K562 (cell line): ENCODE measurements at regions not wholly inside any gene's neighbourhood (a gene's known extent, or its start where the extent isn't known, plus 50 kb on each side); places are given as distances from the start of the nearest gene placed in this dataset.
A peak's percentile ranks its signal among the peaks of the same experiment; 100 is the strongest.

Experiments used
- ATAC-seq: fragments of 200-7000 bp; cut with Tn5 transposase; 3 replicates; pipeline ENCODE4 v1.9.1; 2020; ENCODE audit warnings: moderate library complexity
- BruUV-seq: library from RNA; stranded (reverse); fragments of 400-500 nt; replicated peaks from 2 replicates; lab custom pipeline; 2021; lab: Mats Ljungman, UMichigan
- CTCF ChIA-PET: fragments of 300-600 bp; formaldehyde crosslinking; extraction: SDS; loops from one replicate; lab custom pipeline; 2021; ENCODE audit warnings: low intra/inter-chr PET ratio; lab: Yijun Ruan, JAX
- POLR2A ChIA-PET: fragments of 300-600, 350-650 bp; sonication (Branson Sonifier 250); formaldehyde crosslinking; extraction: SDS; loops from one replicate; lab custom pipeline; 2021; ENCODE audit warnings: antibody characterized with exemption, inconsistent platforms; lab: Yijun Ruan, JAX
- DNase-seq, 4 experiments: peaks; one replicate each; pipeline versions ENCODE4 v3.0.0 to v3.0.0-alpha.2; 2011 to 2018; ENCODE audit warnings: low spot score in 3 of 4, mixed read lengths in 3 of 4; ENCODE audit errors: extremely low read depth in 1 of 4
- FAIRE-seq: peaks from 2 replicates; lab custom pipeline; 2011; peaks lifted over from hg19 to GRCh38; lab: Jason Lieb, UNC
- H2AFZ ChIP-seq: 2 replicates; pipeline ENCODE4 v1.6.0; 2011; ENCODE audit warnings: low read depth, low read length, control low read depth, inconsistent platforms
- H3K27ac ChIP-seq: fragments of 200-600 bp; 3 replicates; pipeline ENCODE4 v1.8.0; 2011; ENCODE audit warnings: low read depth, mild to moderate bottlenecking, control low read depth, inconsistent platforms, low read length, moderate library complexity, mixed read lengths; ENCODE audit errors: extremely low read depth
- H3K27me3 ChIP-seq, 2 experiments: fragments of 300-600 bp in 1 of 2; 2 replicates in 1 of 2; 3 replicates in 1 of 2; pipeline versions ENCODE4 v1.6.0 to v1.8.0; 2011; ENCODE audit warnings: inconsistent platforms in 2 of 2, low read length in 2 of 2, mild to moderate bottlenecking in 1 of 2, mixed read lengths in 1 of 2, moderate library complexity in 1 of 2; ENCODE audit not compliant: control insufficient read depth in 2 of 2, insufficient read depth in 2 of 2
- H3K36me3 ChIP-seq: fragments of 300-600 bp; 3 replicates; pipeline ENCODE4 v1.8.0; 2011; ENCODE audit warnings: mild to moderate bottlenecking, low read length, inconsistent platforms; ENCODE audit not compliant: control insufficient read depth, insufficient read depth
- H3K4me1 ChIP-seq, 2 experiments: fragments of 200-600 bp in 1 of 2; replicated peaks in 1 of 2; 2 replicates in 1 of 2; 3 replicates in 1 of 2; pipeline versions ENCODE4 v1.5.1 to v1.8.0; 2011; ENCODE audit warnings: inconsistent platforms in 2 of 2, low read length in 2 of 2, mild to moderate bottlenecking in 1 of 2, mixed read lengths in 1 of 2, moderate library complexity in 1 of 2; ENCODE audit not compliant: control insufficient read depth in 2 of 2, insufficient read depth in 2 of 2
- H3K4me2 ChIP-seq: 2 replicates; pipeline ENCODE4 v1.6.1; 2011; ENCODE audit warnings: low read length, control low read depth, inconsistent platforms, mixed read lengths; ENCODE audit not compliant: insufficient read depth
- H3K4me3 ChIP-seq: fragments of 200-600 bp; sonication (generic), shearing (Covaris generic); 2 replicates; pipeline ENCODE4 v1.5.1; 2016; ENCODE audit warnings: control low read depth, inconsistent platforms
- H3K79me2 ChIP-seq: fragments of 200-600 bp; 3 replicates; pipeline ENCODE4 v1.8.0; 2011; ENCODE audit warnings: low read length, inconsistent platforms; ENCODE audit not compliant: control insufficient read depth, insufficient read depth
- H3K9ac ChIP-seq, 2 experiments: 2 replicates each; pipeline versions ENCODE4 v1.6.0 to v1.6.1; 2011; ENCODE audit warnings: low read depth in 2 of 2, low read length in 2 of 2, control low read depth in 1 of 2, inconsistent platforms in 1 of 2, mild to moderate bottlenecking in 1 of 2, mixed read lengths in 1 of 2; ENCODE audit not compliant: insufficient read depth in 1 of 2
- H3K9me1 ChIP-seq: one replicate; pipeline ENCODE4 v1.6.0; 2011; ENCODE audit warnings: inconsistent platforms, mild to moderate bottlenecking, low read length, moderate library complexity; ENCODE audit not compliant: control insufficient read depth, insufficient read depth
- H3K9me3 ChIP-seq: replicated peaks from 2 replicates; pipeline ENCODE4 v1.5.1; 2011; ENCODE audit warnings: low read depth, low read length, inconsistent platforms; ENCODE audit not compliant: control insufficient read depth, insufficient read depth
- H4K20me1 ChIP-seq: replicated peaks from 2 replicates; pipeline ENCODE4 v1.6.1; 2011; ENCODE audit warnings: low read length, inconsistent platforms, mixed read lengths; ENCODE audit not compliant: control insufficient read depth, insufficient read depth
- FOXP4 ChIP-seq: sonication (generic); formaldehyde crosslinking; IDR thresholded peaks from 2 replicates; pipeline ENCODE4 v1.8.0; 2022; ENCODE audit warnings: mild to moderate bottlenecking, missing genetic modification reagents, borderline replicate concordance
- JUND ChIP-seq, 2 experiments: IDR thresholded peaks; 2 replicates in 1 of 2; 3 replicates in 1 of 2; pipeline ENCODE4 v1.6.1; 2011; ENCODE audit warnings: borderline replicate concordance in 2 of 2, low read depth in 2 of 2, low read length in 2 of 2, improper control_type of control experiment in 1 of 2, missing biosample characterization in 1 of 2, missing genetic modification characterization in 1 of 2, missing genetic modification reagents in 1 of 2
- MGA ChIP-seq: fragments of 450-650 bp; IDR thresholded peaks from 2 replicates; pipeline ENCODE4 v1.6.1; 2016; ENCODE audit warnings: mild to moderate bottlenecking, moderate library complexity
- TBL1XR1 ChIP-seq, 2 experiments: IDR thresholded peaks; 2 replicates each; pipeline ENCODE4 v1.6.1; 2012; ENCODE audit warnings: improper control_type of control experiment in 2 of 2, low read length in 2 of 2, mild to moderate bottlenecking in 1 of 2
- ZFX ChIP-seq: sonication (generic); formaldehyde crosslinking; IDR thresholded peaks from 2 replicates; pipeline ENCODE4 v1.8.0; 2022; ENCODE audit warnings: mild to moderate bottlenecking, missing genetic modification reagents, moderate library complexity
- WGBS: fragments of 100-300 bp; shearing (Covaris generic); methylation state at CpG from one replicate; pipeline ENCODE4 v1.1.6; 2016; ENCODE audit warnings: low coverage, mixed read lengths; ENCODE audit not compliant: insufficient coverage; ENCODE audit errors: missing lambda C conversion rate; 5-methylcytosine and 5-hydroxymethylcytosine counted together
- in situ Hi-C: fragments of 300-500 bp; cut with MboI; formaldehyde crosslinking; loops from 4 replicates; pipeline ENCODE4 v1.15.0; 2018; ENCODE audit warnings: inconsistent platforms, mixed read lengths
- intact Hi-C: fragments of 100-400 bp; cut with micrococcal nuclease; formaldehyde crosslinking; loops from 2 replicates; pipeline ENCODE4 v1.14.2; 2022

- POLR2A ChIA-PET = no interaction called here
- H3K4me3 ChIP-seq = peak overlapping the region; percentile 82
- TF ChIP-seq MGA (peak; percentile 83), FOXP4 (CRISPR knock-in tag) (0 out of 2 replicates have a peak, but pooled peaks have one; percentile 45), TBL1XR1 (IDR thresholded peaks at IDR 0.05; ENCODE audit: low read length in 2 of 2) (no peak), JUND (IDR thresholded peaks at IDR 0.05; ENCODE audit: borderline replicate concordance, low read depth, low read length) (0 out of 2 replicates have a peak, but pooled peaks have one; percentile 12), JUND (tag; IDR thresholded peaks at IDR 0.05; ENCODE audit: borderline replicate concordance, low read depth, low read length) (no peak), ZFX (CRISPR knock-in tag) (peak; percentile 99)
Measured at GRCh38 chr2:61694312-61695274, 156.4 kb upstream of the XPO1 start.

More at GRCh38 chr2:61694312-61695274, 156.4 kb upstream of the XPO1 start:
- CTCF ChIA-PET = no interaction called here
- no peaks in the 10 kb centered on the region for H3K79me2 ChIP-seq
- peak overlapping the region; percentile 98 for H3K4me2 ChIP-seq
- BruUV-seq = no TSS peak
- ATAC-seq = peak; percentile 100
- H3K36me3 ChIP-seq = no peaks in the 10 kb centered on the region
- peak overlapping the region; percentile 75 to 89 for H3K9ac ChIP-seq
- H3K27ac ChIP-seq = peak overlapping the region; percentile 61
- peak overlapping the region; percentile 100 for H2AFZ ChIP-seq
- no peaks in the 10 kb centered on the region for H3K9me3 ChIP-seq
- no peaks in the 10 kb centered on the region for H3K9me1 ChIP-seq
- intact Hi-C loops = no loop called here
- peak; percentile 78 for FAIRE-seq
- no peaks in the 10 kb centered on the region for H4K20me1 ChIP-seq
- 10% methylated on average over 25 of the region's 47 CpGs for WGBS
- no peaks in the 10 kb centered on the region for H3K27me3 ChIP-seq
- DNase-seq = peak; percentile 94 to 99 (median 96)
- H3K4me1 ChIP-seq = peaks cover 5 to 9% of the 10 kb centered on the region in 2 experiments; a peak in 3 of 5 replicates
- in situ Hi-C loops = no loop called here
